ENCODE measurements at regions not wholly inside any gene's neighbourhood (a gene's known extent, or its start where the extent isn't known, plus 50 kb on each side); places are given as distances from the start of the nearest gene placed in this dataset.

DNA sequence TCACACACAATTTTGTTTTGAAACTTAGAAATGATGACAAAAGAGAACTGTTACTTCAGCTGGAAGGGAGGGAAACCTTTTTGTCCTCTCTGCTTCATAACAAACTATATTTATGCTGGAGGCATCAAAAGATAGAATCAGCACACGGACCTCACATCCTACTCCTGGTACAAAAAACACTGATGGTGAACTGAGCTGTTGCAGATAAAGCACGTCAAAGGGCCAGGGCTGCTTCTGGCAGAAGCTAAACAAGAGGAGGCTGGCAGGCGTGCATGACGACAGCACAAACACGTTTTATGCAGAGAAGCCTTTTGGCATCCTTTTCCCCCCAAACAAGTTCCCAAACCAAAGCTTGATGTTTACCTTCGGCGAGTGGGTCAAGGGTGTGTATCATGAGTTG, 169.6 kb downstream of the SLC24A2 start:
- no peak overlapping the region for H3K4me2 ChIP-seq (ENCODE audit: low read length)
- H3K4me1 ChIP-seq (ENCODE audit: low read length): no peaks in the 10 kb centered on the region
- no peaks in the 10 kb centered on the region for H3K9me3 ChIP-seq (ENCODE audit: insufficient read depth, low read length)
- H3K4me3 ChIP-seq (ENCODE audit: low read length): no peak overlapping the region
- no peaks in the 10 kb centered on the region for H3K36me3 ChIP-seq (replicated peaks; ENCODE audit: low read depth, low read length)
- H3K9ac ChIP-seq (ENCODE audit: low read length): no peak overlapping the region
- H3K27me3 ChIP-seq (ENCODE audit: low read depth, low read length): peaks cover 57% of the 10 kb centered on the region
- TF ChIP-seq EZH2phosphoT487 (IDR thresholded peaks at IDR 0.05; ENCODE audit: low read depth): no peak
- TF ChIP-seq, protein P1, sequence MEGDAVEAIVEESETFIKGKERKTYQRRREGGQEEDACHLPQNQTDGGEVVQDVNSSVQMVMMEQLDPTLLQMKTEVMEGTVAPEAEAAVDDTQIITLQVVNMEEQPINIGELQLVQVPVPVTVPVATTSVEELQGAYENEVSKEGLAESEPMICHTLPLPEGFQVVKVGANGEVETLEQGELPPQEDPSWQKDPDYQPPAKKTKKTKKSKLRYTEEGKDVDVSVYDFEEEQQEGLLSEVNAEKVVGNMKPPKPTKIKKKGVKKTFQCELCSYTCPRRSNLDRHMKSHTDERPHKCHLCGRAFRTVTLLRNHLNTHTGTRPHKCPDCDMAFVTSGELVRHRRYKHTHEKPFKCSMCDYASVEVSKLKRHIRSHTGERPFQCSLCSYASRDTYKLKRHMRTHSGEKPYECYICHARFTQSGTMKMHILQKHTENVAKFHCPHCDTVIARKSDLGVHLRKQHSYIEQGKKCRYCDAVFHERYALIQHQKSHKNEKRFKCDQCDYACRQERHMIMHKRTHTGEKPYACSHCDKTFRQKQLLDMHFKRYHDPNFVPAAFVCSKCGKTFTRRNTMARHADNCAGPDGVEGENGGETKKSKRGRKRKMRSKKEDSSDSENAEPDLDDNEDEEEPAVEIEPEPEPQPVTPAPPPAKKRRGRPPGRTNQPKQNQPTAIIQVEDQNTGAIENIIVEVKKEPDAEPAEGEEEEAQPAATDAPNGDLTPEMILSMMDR (IDR thresholded peaks at IDR 0.05; ENCODE audit: low read depth, low read length): no peak
- H3K27ac ChIP-seq (ENCODE audit: low read length): no peak overlapping the region
- no peaks in the 10 kb centered on the region for H3K79me2 ChIP-seq (ENCODE audit: low read length)
- H2AFZ ChIP-seq (ENCODE audit: low read depth, low read length): no peak overlapping the region
- H4K20me1 ChIP-seq (ENCODE audit: insufficient read depth, low read length): no peaks in the 10 kb centered on the region

DNA sequence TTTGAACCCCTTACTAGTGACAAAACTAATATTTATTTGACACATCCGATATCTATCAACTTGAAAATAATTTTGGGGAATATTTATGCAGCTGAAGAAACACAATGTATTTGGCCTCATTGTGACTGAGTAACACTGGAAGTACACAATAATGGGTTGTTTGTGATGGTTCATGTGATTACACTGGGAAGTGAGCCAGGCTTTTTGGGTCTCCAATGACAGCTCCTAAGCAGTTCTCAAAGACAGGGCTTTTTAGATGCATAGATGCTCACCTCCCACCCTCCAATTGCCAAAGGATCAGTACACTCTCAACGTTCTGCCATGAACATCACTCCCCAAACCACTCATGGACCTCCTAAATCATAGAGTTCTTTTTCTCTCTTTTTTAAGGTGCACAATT, 170.0 kb downstream of the SLC24A2 start:
- H3K9ac ChIP-seq (ENCODE audit: low read length): no peak overlapping the region
- H3K36me3 ChIP-seq (replicated peaks; ENCODE audit: low read depth, low read length): no peaks in the 10 kb centered on the region
- H3K4me2 ChIP-seq (ENCODE audit: low read length): no peak overlapping the region
- H3K4me1 ChIP-seq (ENCODE audit: low read length): no peaks in the 10 kb centered on the region
- no peaks in the 10 kb centered on the region for H3K9me3 ChIP-seq (ENCODE audit: insufficient read depth, low read length)
- peaks cover 59% of the 10 kb centered on the region for H3K27me3 ChIP-seq (ENCODE audit: low read depth, low read length)
- H3K79me2 ChIP-seq (ENCODE audit: low read length): no peaks in the 10 kb centered on the region
- no peak overlapping the region for H2AFZ ChIP-seq (ENCODE audit: low read depth, low read length)
- no peak overlapping the region for H3K4me3 ChIP-seq (ENCODE audit: low read length)
- TF ChIP-seq, protein P1 (IDR thresholded peaks at IDR 0.05; ENCODE audit: low read depth, low read length): no peak
- no peak for TF ChIP-seq EZH2phosphoT487 (IDR thresholded peaks at IDR 0.05; ENCODE audit: low read depth)
- H3K27ac ChIP-seq (ENCODE audit: low read length): no peak overlapping the region
- H4K20me1 ChIP-seq (ENCODE audit: insufficient read depth, low read length): no peaks in the 10 kb centered on the region

DNA sequence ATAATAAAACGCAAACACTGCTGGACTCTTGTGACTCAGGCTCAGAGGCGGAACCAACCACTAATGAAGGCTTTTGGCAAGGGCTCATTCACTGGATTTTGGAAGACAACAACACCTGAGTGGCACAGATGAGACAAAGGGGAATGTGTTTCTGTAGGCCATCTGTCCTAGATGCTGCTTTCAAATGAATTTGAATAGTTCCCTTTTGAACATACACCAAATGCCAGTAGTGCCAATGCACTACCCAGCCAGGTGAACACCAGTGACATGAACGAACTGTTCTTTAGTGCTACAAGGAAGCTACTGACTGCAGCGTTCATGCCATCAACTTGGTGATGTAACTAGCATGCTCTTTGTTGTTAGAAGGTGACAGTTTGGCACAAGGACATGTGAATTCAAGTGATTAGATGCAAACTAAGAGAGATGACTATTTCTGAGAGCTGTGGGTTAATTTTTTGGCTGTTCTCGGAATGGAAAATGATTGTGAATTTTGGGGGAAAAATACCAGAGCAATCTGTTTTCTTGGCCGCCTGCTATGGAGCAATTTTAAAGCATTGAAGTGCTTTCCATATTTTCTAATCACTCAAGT, 173.7 kb downstream of the SLC24A2 start:
- H3K27me3 ChIP-seq (ENCODE audit: low read depth, low read length): peaks cover 51% of the 10 kb centered on the region
- H3K4me1 ChIP-seq (ENCODE audit: low read length): no peaks in the 10 kb centered on the region
- no peak overlapping the region for H3K9ac ChIP-seq (ENCODE audit: low read length)
- H3K9me3 ChIP-seq (ENCODE audit: insufficient read depth, low read length): no peaks in the 10 kb centered on the region
- no peaks in the 10 kb centered on the region for H3K79me2 ChIP-seq (ENCODE audit: low read length)
- no peaks in the 10 kb centered on the region for H4K20me1 ChIP-seq (ENCODE audit: insufficient read depth, low read length)
- no peak overlapping the region for H3K4me2 ChIP-seq (ENCODE audit: low read length)
- TF ChIP-seq, protein P1 (IDR thresholded peaks at IDR 0.05; ENCODE audit: low read depth, low read length): no peak
- TF ChIP-seq EZH2phosphoT487 (IDR thresholded peaks at IDR 0.05; ENCODE audit: low read depth): no peak
- H3K4me3 ChIP-seq (ENCODE audit: low read length): no peak overlapping the region
- H2AFZ ChIP-seq (ENCODE audit: low read depth, low read length): no peak overlapping the region
- H3K27ac ChIP-seq (ENCODE audit: low read length): no peak overlapping the region
- H3K36me3 ChIP-seq (replicated peaks; ENCODE audit: low read depth, low read length): no peaks in the 10 kb centered on the region

DNA sequence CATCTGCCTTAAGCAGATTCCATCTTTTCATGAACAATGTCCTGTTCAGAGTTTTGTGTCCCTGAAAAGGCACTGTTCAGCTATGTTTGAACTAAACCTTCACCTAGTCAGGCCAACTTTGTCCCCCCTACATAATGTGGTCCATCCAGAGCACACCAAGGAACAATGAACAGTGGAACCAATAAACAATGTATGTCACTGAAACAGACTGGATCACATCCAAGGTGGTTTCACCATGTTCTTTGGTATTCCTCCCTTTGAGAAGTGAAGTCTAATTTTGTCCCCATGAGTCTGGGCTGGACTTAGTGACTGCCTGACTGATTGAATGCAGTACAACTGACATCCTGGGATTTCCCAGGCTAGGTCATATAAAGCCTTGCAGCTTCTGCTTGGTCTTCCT, 174.5 kb downstream of the SLC24A2 start:
- Histone ChIP-seq H3K4me1 (ENCODE audit: low read length) (no peaks in the 10 kb centered on the region), H3K27ac (ENCODE audit: low read length) (no peak overlapping the region), H2AFZ (ENCODE audit: low read depth, low read length) (no peak overlapping the region), H3K4me2 (ENCODE audit: low read length) (no peak overlapping the region), H4K20me1 (ENCODE audit: insufficient read depth, low read length) (no peaks in the 10 kb centered on the region), H3K9me3 (ENCODE audit: insufficient read depth, low read length) (no peaks in the 10 kb centered on the region), H3K27me3 (ENCODE audit: low read depth, low read length) (peaks cover 43% of the 10 kb centered on the region), H3K79me2 (ENCODE audit: low read length) (no peaks in the 10 kb centered on the region), H3K36me3 (replicated peaks; ENCODE audit: low read depth, low read length) (no peaks in the 10 kb centered on the region), H3K4me3 (ENCODE audit: low read length) (no peak overlapping the region), H3K9ac (ENCODE audit: low read length) (no peak overlapping the region)
- TF ChIP-seq, protein P1 (IDR thresholded peaks at IDR 0.05; ENCODE audit: low read depth, low read length): no peak
- no peak for TF ChIP-seq EZH2phosphoT487 (IDR thresholded peaks at IDR 0.05; ENCODE audit: low read depth)

All from OCI-LY3 (cell line).